ENCODE measurements at regions not wholly inside any gene's neighbourhood (a gene's known extent, or its start where the extent isn't known, plus 50 kb on each side); places are given as distances from the start of the nearest gene placed in this dataset.

DNA sequence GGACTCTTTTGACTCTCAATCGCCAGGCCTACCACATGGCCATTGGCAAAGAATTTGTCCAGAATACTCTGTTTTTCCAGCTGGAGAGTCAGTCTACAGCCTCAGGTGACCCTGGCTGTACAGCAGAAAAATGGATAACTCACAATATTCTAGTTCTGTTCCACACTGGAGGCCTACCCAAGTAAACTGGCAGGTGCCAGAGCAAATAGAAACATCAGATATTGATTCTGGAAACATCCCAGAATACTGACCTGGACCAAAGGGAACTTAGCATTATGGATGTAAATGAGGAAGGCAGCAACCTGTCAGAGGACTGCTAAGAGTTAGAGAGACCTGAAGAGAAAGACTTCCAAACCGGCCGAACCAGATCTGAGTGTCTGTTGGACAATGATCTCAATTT is 147.9 kb upstream of the SMAD1 start:
- Histone ChIP-seq H2BK5ac (ENCODE audit: insufficient read length, low read length) (no peak overlapping the region), H3K23me2 (ENCODE audit: insufficient read length, low read depth, low read length, poor library complexity, severe bottlenecking) (no peaks in the 10 kb centered on the region), H3K18ac (ENCODE audit: insufficient read length, low read depth, low read length) (no peak overlapping the region), H4K5ac (ENCODE audit: insufficient read length, low read depth, low read length) (no peak overlapping the region), H4K8ac (replicated peaks; ENCODE audit: insufficient read length, low read depth, low read length) (no peak overlapping the region), H3K79me1 (ENCODE audit: insufficient read depth, low read depth, low read length, poor library complexity, severe bottlenecking) (no peaks in the 10 kb centered on the region), H3K14ac (ENCODE audit: insufficient read depth, low read length) (no peak overlapping the region), H3K4me1 (ENCODE audit: insufficient read depth, low read length) (no peaks in the 10 kb centered on the region; the same call in 1 of the 2 replicates), H3T11ph (ENCODE audit: low read length) (no peak overlapping the region), H3K4me2 (ENCODE audit: insufficient read depth, insufficient read length, low read length) (no peak overlapping the region), H3K9ac (ENCODE audit: extremely low read depth, insufficient read length, low read length) (no peak overlapping the region), H2BK12ac (ENCODE audit: insufficient read length, low read depth, low read length) (no peak overlapping the region), H2BK120ac (ENCODE audit: low read depth, low read length, poor library complexity, severe bottlenecking) (no peak overlapping the region), H2BK20ac (ENCODE audit: low read depth, low read length, poor library complexity, severe bottlenecking) (no peak overlapping the region), H2AFZ (ENCODE audit: low read length) (no peak overlapping the region), H3K9me3 (ENCODE audit: control insufficient read depth, low read depth, low read length) (no peaks in the 10 kb centered on the region), H2BK15ac (ENCODE audit: low read depth, low read length) (no peak overlapping the region), H4K91ac (ENCODE audit: insufficient read length, low read depth, low read length) (no peak overlapping the region), H3K4ac (ENCODE audit: low read depth, low read length) (no peak overlapping the region), H4K20me1 (ENCODE audit: control insufficient read depth, insufficient read depth, insufficient read length) (no peaks in the 10 kb centered on the region), H3K79me2 (ENCODE audit: insufficient read depth, low read length) (no peaks in the 10 kb centered on the region), H2AK5ac (ENCODE audit: insufficient read length, low read length) (no peak overlapping the region), H3K56ac (ENCODE audit: insufficient read length, low read depth, low read length) (no peak overlapping the region), H3K23ac (ENCODE audit: insufficient read length, low read depth, low read length) (no peak overlapping the region), H3K27me3 (ENCODE audit: insufficient read depth, low read length) (no peaks in the 10 kb centered on the region), H3K27ac (ENCODE audit: insufficient read length, low read depth, low read length) (no peak overlapping the region)
- no peak overlapping the region for H3K27ac Mint-ChIP-seq
- H3K36me3 Mint-ChIP-seq (ENCODE audit: insufficient read depth in 1 of 3, low read depth in 3 of 3) = no peaks in the 10 kb centered on the region
- no peak overlapping the region for H3K4me3 Mint-ChIP-seq
- DNase-seq = no peak
- H3K4me1 Mint-ChIP-seq = peaks cover 4 to 11% of the 10 kb centered on the region in 2 experiments
- TF ChIP-seq, protein P1, sequence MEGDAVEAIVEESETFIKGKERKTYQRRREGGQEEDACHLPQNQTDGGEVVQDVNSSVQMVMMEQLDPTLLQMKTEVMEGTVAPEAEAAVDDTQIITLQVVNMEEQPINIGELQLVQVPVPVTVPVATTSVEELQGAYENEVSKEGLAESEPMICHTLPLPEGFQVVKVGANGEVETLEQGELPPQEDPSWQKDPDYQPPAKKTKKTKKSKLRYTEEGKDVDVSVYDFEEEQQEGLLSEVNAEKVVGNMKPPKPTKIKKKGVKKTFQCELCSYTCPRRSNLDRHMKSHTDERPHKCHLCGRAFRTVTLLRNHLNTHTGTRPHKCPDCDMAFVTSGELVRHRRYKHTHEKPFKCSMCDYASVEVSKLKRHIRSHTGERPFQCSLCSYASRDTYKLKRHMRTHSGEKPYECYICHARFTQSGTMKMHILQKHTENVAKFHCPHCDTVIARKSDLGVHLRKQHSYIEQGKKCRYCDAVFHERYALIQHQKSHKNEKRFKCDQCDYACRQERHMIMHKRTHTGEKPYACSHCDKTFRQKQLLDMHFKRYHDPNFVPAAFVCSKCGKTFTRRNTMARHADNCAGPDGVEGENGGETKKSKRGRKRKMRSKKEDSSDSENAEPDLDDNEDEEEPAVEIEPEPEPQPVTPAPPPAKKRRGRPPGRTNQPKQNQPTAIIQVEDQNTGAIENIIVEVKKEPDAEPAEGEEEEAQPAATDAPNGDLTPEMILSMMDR (conservative IDR thresholded peaks at IDR 0.05) = no peak
- WGBS (ENCODE audit: extremely low coverage, insufficient read length, low lambda C conversion rate) = no CpG with 5 or more reads among the region's 3 CpGs
- no peaks in the 10 kb centered on the region; a peak in 1 of 5 replicates for H3K9me3 Mint-ChIP-seq
- H3K27me3 Mint-ChIP-seq (ENCODE audit: low read depth) = no peaks in the 10 kb centered on the region
